Right lung (tissue), 2 donors: ENCODE measurements at regions not wholly inside any gene's neighbourhood (a gene's known extent, or its start where the extent isn't known, plus 50 kb on each side); places are given as distances from the start of the nearest gene placed in this dataset.
"Not testable (repeated sequence)": the region's sequence is repeated elsewhere in the genome, so short reads cannot be mapped to it uniquely, and the experiment has no call there.

Experiments
- DNase-seq, 2 donors: peaks; one replicate each; pipeline ENCODE4 v3.0.0-alpha.2; 2013

GRCh38 chr5:143955141-143955540, 143.2 kb downstream of the HMHB1 start:
- DNase-seq, result no peak

GRCh38 chr5:143957455-143957854, 145.5 kb downstream of the HMHB1 start:
- DNase-seq, result no peak

GRCh38 chr5:143962201-143962600, 150.2 kb downstream of the HMHB1 start:
- no peak for DNase-seq

- DNase-seq, result no peak
These were observed 153.0 kb downstream of the HMHB1 start for GRCh38 chr5:143964919-143965318.

- DNase-seq, result no peak
These were observed 154.3 kb downstream of the HMHB1 start for GRCh38 chr5:143966280-143966679.

GRCh38 chr5:143968071-143968878, 156.3 kb downstream of the HMHB1 start:
- DNase-seq, result peak; percentile 21 to 28

- no peak for DNase-seq
These were observed 158.2 kb downstream of the HMHB1 start for GRCh38 chr5:143970159-143970558.

- DNase-seq, result no peak
These were observed 160.1 kb downstream of the HMHB1 start for GRCh38 chr5:143972068-143972467.

- no peak for DNase-seq
These were observed 164.1 kb downstream of the HMHB1 start for GRCh38 chr5:143976055-143976454.

GRCh38 chr5:143977891-143978461, 166.0 kb downstream of the HMHB1 start:
- DNase-seq, result no peak

GRCh38 chr5:143979044-143979690, 167.2 kb downstream of the HMHB1 start:
- no peak for DNase-seq

GRCh38 chr5:143980506-143980905, 168.5 kb downstream of the HMHB1 start:
- no peak for DNase-seq

- not testable (repeated sequence) for DNase-seq
These were observed 171.0 kb downstream of the HMHB1 start for GRCh38 chr5:143982957-143983356.

GRCh38 chr5:143985832-143986515, 174.0 kb downstream of the HMHB1 start:
- DNase-seq, result no peak

- no peak for DNase-seq
These were observed 174.7 kb downstream of the HMHB1 start for GRCh38 chr5:143986516-143987212.

- DNase-seq, result no peak
These were observed 175.3 kb downstream of the HMHB1 start for GRCh38 chr5:143987264-143987663.

GRCh38 chr5:143987751-143988560, 176.0 kb downstream of the HMHB1 start:
- DNase-seq, result no peak

GRCh38 chr5:143992496-143992895, 178.0 kb downstream of the YIPF5 start:
- no peak for DNase-seq

GRCh38 chr5:144002876-144003275, 167.6 kb downstream of the YIPF5 start:
- no peak for DNase-seq

- DNase-seq, result no peak
These were observed 166.8 kb downstream of the YIPF5 start for GRCh38 chr5:144003636-144004035.

- no peak for DNase-seq
These were observed 166.3 kb downstream of the YIPF5 start for GRCh38 chr5:144004146-144004545.
